Suprapubic skin (tissue), 4 donors: ENCODE measurements at regions not wholly inside any gene's neighbourhood (a gene's known extent, or its start where the extent isn't known, plus 50 kb on each side); places are given as distances from the start of the nearest gene placed in this dataset.

ENCODE experiments used
- DNase-seq, 2 donors: peaks; one replicate each; pipeline ENCODE4 v3.0.0-alpha.2; 2019; ENCODE audit warnings: low spot score in 2 of 2
- H3K27ac ChIP-seq: fragments of 200-600 bp; sonication (generic); one replicate; pipeline ENCODE4 v1.5.1; 2019
- H3K27me3 ChIP-seq: fragments of 200-600 bp; sonication (generic); one replicate; pipeline ENCODE4 v1.5.1; 2019
- H3K36me3 ChIP-seq: fragments of 200-600 bp; sonication (generic); one replicate; pipeline ENCODE4 v1.5.1; 2019
- H3K4me1 ChIP-seq: fragments of 200-600 bp; sonication (generic); one replicate; pipeline ENCODE4 v1.5.1; 2019
- H3K4me3 ChIP-seq: fragments of 200-600 bp; sonication (generic); one replicate; pipeline ENCODE4 v1.5.1; 2019; ENCODE audit warnings: mild to moderate bottlenecking
- H3K9me3 ChIP-seq: fragments of 200-600 bp; sonication (generic); one replicate; pipeline ENCODE4 v1.5.1; 2019
- CTCF ChIP-seq, 2 donors: fragments of 200-600 bp in 1 of 2; fragments of 450-650 bp in 1 of 2; sonication (generic) in 1 of 2; IDR thresholded peaks; one replicate each; pipeline ENCODE4 v1.5.1; 2016 to 2019; ENCODE audit warnings: antibody characterized with exemption in 2 of 2, mild to moderate bottlenecking in 1 of 2, moderate library complexity in 1 of 2
- EP300 ChIP-seq: sonication (generic); formaldehyde crosslinking; IDR thresholded peaks from one replicate; pipeline ENCODE4 v1.6.1; 2017; ENCODE audit warnings: antibody characterized with exemption
- POLR2A ChIP-seq, 2 donors: fragments of 450-650 bp; IDR thresholded peaks; one replicate each; pipeline ENCODE4 v1.6.1; 2017; ENCODE audit warnings: antibody characterized with exemption in 2 of 2, mild to moderate bottlenecking in 2 of 2, moderate library complexity in 2 of 2
- POLR2AphosphoS5 ChIP-seq, 3 donors: sonication (generic); formaldehyde crosslinking; IDR thresholded peaks; one replicate each; pipeline ENCODE4 v1.6.1; 2017; ENCODE audit warnings: antibody characterized with exemption in 3 of 3
- WGBS: methylation state at CpG from one replicate; pipeline ENCODE4 v1.1.5; 2018; 5-methylcytosine and 5-hydroxymethylcytosine counted together

- Histone ChIP-seq H3K27ac (no peak overlapping the region), H3K27me3 (no peaks in the 10 kb centered on the region), H3K9me3 (no peaks in the 10 kb centered on the region), H3K36me3 (no peaks in the 10 kb centered on the region), H3K4me1 (no peaks in the 10 kb centered on the region), H3K4me3 (no peak overlapping the region)
- WGBS = 88% methylated on average over 14 of the region's 14 CpGs
- no peak for TF ChIP-seq POLR2AphosphoS5 (IDR thresholded peaks at IDR 0.05)
- TF ChIP-seq POLR2A (IDR thresholded peaks at IDR 0.05) = no peak
- TF ChIP-seq EP300 = no peak
- TF ChIP-seq CTCF (IDR thresholded peaks at IDR 0.05) = no peak
- DNase-seq = peak in 1 of 2 donors; percentile 57
Measured at GRCh38 chr3:194960446-194961032, 274.9 kb downstream of the FAM43A start.

GRCh38 chr3:194961149-194961548 is 275.5 kb downstream of the FAM43A start:
- peak in 1 of 2 donors; percentile 66 for DNase-seq

GRCh38 chr3:194961571-194961970 is 275.9 kb downstream of the FAM43A start:
- H3K27ac ChIP-seq = no peak overlapping the region
- H3K4me3 ChIP-seq = no peak overlapping the region
- H3K27me3 ChIP-seq = no peaks in the 10 kb centered on the region
- 84% methylated on average over 6 of the region's 6 CpGs for WGBS
- H3K36me3 ChIP-seq = no peaks in the 10 kb centered on the region
- no peak for TF ChIP-seq POLR2AphosphoS5 (IDR thresholded peaks at IDR 0.05)
- H3K9me3 ChIP-seq = no peaks in the 10 kb centered on the region
- DNase-seq = peak in 1 of 2 donors; percentile 29
- no peaks in the 10 kb centered on the region for H3K4me1 ChIP-seq

More at GRCh38 chr3:194961149-194961548, 275.5 kb downstream of the FAM43A start:
- Histone ChIP-seq H3K4me3 (no peak overlapping the region), H3K27me3 (no peaks in the 10 kb centered on the region), H3K27ac (no peak overlapping the region), H3K36me3 (no peaks in the 10 kb centered on the region), H3K4me1 (no peaks in the 10 kb centered on the region), H3K9me3 (no peaks in the 10 kb centered on the region)
- TF ChIP-seq EP300 (no peak), CTCF (IDR thresholded peaks at IDR 0.05) (no peak), POLR2AphosphoS5 (IDR thresholded peaks at IDR 0.05) (no peak), POLR2A (IDR thresholded peaks at IDR 0.05) (no peak)
- WGBS = 88% methylated on average over 8 of the region's 11 CpGs

DNA sequence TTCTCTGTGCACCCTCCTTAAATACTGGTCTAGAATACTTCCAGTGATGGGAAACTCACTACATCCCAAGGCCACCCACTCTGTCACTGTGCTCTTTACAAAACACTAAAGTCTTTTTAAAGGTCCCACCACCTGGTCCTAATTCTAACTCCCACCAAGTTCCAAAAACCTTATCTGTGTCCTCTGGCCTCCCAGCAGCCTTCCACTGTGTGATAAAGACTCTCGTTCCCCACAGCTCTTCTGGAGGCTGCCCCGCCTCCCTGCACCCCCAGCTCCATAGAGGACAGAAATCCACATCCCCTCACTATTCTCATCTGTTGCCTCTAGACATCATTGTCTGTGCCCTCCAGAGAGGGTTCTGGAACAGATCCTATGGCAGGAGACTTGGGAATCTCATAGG is 276.4 kb downstream of the FAM43A start:
- H3K4me1 ChIP-seq = no peaks in the 10 kb centered on the region
- H3K4me3 ChIP-seq = no peak overlapping the region
- H3K27me3 ChIP-seq = no peaks in the 10 kb centered on the region
- peak in 1 of 2 donors; percentile 16 for DNase-seq
- WGBS = 92% methylated on average over 2 of the region's 2 CpGs
- TF ChIP-seq CTCF (IDR thresholded peaks at IDR 0.05) (no peak), POLR2A (IDR thresholded peaks at IDR 0.05) (no peak), EP300 (no peak), POLR2AphosphoS5 (IDR thresholded peaks at IDR 0.05) (no peak)
- H3K27ac ChIP-seq = no peak overlapping the region
- H3K36me3 ChIP-seq = no peaks in the 10 kb centered on the region
- H3K9me3 ChIP-seq = no peaks in the 10 kb centered on the region

- no peaks in the 10 kb centered on the region for H3K4me1 ChIP-seq
- peak in 1 of 2 donors; percentile 41 for DNase-seq
- H3K36me3 ChIP-seq = no peaks in the 10 kb centered on the region
- H3K27me3 ChIP-seq = no peaks in the 10 kb centered on the region
- H3K9me3 ChIP-seq = no peaks in the 10 kb centered on the region
- TF ChIP-seq POLR2AphosphoS5 (IDR thresholded peaks at IDR 0.05) = no peak
- TF ChIP-seq POLR2A (IDR thresholded peaks at IDR 0.05) = no peak
- TF ChIP-seq CTCF (IDR thresholded peaks at IDR 0.05) = no peak
- H3K4me3 ChIP-seq = no peak overlapping the region
- H3K27ac ChIP-seq = no peak overlapping the region
- WGBS = 90% methylated on average over 3 of the region's 3 CpGs
Measured at GRCh38 chr3:194964809-194965208, 279.1 kb downstream of the FAM43A start.
